Adipocyte (in vitro differentiated cells): ENCODE measurements at regions not wholly inside any gene's neighbourhood (a gene's known extent, or its start where the extent isn't known, plus 50 kb on each side); places are given as distances from the start of the nearest gene placed in this dataset.
"Not testable (repeated sequence)": the region's sequence is repeated elsewhere in the genome, so short reads cannot be mapped to it uniquely, and the experiment has no call there.

Experiments
- DNase-seq: peaks from one replicate; pipeline ENCODE4 v3.0.0-alpha.2; 2015; ENCODE audit warnings: low read depth
- H3K27me3 ChIP-seq: replicated peaks from 2 replicates; pipeline ENCODE4 v1.7.0; 2013; ENCODE audit warnings: mild to moderate bottlenecking, low read length, moderate library complexity; ENCODE audit not compliant: control insufficient read depth, insufficient read depth
- H3K36me3 ChIP-seq: 2 replicates; pipeline ENCODE4 v1.7.0; 2013; ENCODE audit warnings: low read length, mild to moderate bottlenecking, moderate library complexity; ENCODE audit not compliant: control insufficient read depth, insufficient read depth, severe bottlenecking
- H3K4me1 ChIP-seq: 2 replicates; pipeline ENCODE4 v1.7.0; 2013; ENCODE audit warnings: mild to moderate bottlenecking, low read length, moderate library complexity; ENCODE audit not compliant: control insufficient read depth, insufficient read depth
- H3K4me3 ChIP-seq: 2 replicates; pipeline ENCODE4 v1.7.0; 2013; ENCODE audit warnings: mild to moderate bottlenecking, low read length, moderate library complexity
- H3K9ac ChIP-seq: 2 replicates; pipeline ENCODE4 v1.7.0; 2013; ENCODE audit warnings: mild to moderate bottlenecking, low read length, moderate library complexity
- H3K9me3 ChIP-seq: 2 replicates; pipeline ENCODE4 v1.7.0; 2013; ENCODE audit warnings: mild to moderate bottlenecking, low read length, moderate library complexity; ENCODE audit not compliant: control insufficient read depth

- H3K9ac ChIP-seq = no peak overlapping the region
- DNase-seq = no peak
- H3K4me1 ChIP-seq = no peaks in the 10 kb centered on the region
- H3K4me3 ChIP-seq = no peak overlapping the region
- no peaks in the 10 kb centered on the region for H3K9me3 ChIP-seq
- peaks cover 54% of the 10 kb centered on the region for H3K36me3 ChIP-seq
- no peaks in the 10 kb centered on the region for H3K27me3 ChIP-seq
Measured at GRCh38 chr19:5245631-5246553, 94.7 kb downstream of the PTPRS start.

GRCh38 chr19:5244351-5244750 lies 96.3 kb downstream of the PTPRS start:
- Histone ChIP-seq H3K27me3 (no peaks in the 10 kb centered on the region), H3K36me3 (peaks cover 46% of the 10 kb centered on the region), H3K9ac (no peak overlapping the region), H3K4me1 (no peaks in the 10 kb centered on the region), H3K4me3 (no peak overlapping the region), H3K9me3 (no peaks in the 10 kb centered on the region)
- DNase-seq = no peak

DNA sequence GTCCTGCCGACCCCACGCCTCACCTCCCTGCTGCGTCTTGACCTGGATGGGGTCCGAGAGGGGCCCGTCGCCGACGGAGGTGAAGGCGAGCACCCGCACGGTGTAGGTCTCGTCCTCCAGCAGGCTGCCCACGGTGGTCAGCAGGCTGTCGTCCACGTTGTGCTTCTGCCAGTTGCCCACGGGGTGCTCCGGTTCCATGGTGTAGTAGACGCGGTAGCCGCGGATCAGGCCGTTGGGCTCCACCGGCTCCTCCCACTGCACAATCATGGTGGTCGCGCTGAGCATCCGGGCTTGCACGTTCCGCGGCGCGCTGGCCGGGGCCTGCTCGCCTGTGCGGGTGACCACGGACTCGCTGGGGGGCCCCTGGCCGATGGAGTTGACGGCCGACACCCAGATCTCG lies 96.7 kb downstream of the PTPRS start:
- no peak for DNase-seq
- no peaks in the 10 kb centered on the region for H3K27me3 ChIP-seq
- H3K36me3 ChIP-seq = peaks cover 49% of the 10 kb centered on the region
- H3K4me3 ChIP-seq = no peak overlapping the region
- no peaks in the 10 kb centered on the region for H3K9me3 ChIP-seq
- H3K9ac ChIP-seq = no peak overlapping the region
- H3K4me1 ChIP-seq = no peaks in the 10 kb centered on the region

DNA sequence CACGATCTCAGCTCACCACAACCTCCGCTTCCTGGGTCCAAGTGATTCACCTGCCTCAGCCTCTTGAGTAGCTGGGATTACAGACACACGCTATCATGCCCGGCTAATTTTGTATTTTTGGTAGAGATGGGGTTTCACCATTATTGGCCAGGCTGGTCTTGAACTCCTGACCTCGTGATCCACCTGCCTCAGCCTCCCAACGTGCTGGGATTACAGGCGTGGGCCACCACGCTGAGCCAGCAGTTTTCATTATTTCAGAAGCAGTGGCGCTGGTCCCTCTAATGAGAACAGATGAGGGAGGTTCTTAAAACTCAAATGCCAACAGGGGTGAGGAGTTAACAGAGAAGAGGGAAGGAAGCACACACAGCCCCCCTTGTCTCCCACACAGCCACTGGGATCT lies 98.7 kb downstream of the PTPRS start:
- H3K27me3 ChIP-seq, H3K4me3 ChIP-seq, H3K9ac ChIP-seq, H3K9me3 ChIP-seq, H3K4me1 ChIP-seq, DNase-seq: not testable (repeated sequence)
- H3K36me3 ChIP-seq = peaks cover 49% of the 10 kb centered on the region

GRCh38 chr19:5240011-5240410 lies 100.6 kb downstream of the PTPRS start:
- H3K27me3 ChIP-seq = no peaks in the 10 kb centered on the region
- H3K9ac ChIP-seq = no peak overlapping the region
- no peak overlapping the region for H3K4me3 ChIP-seq
- H3K4me1 ChIP-seq = no peaks in the 10 kb centered on the region
- no peak for DNase-seq
- no peaks in the 10 kb centered on the region for H3K9me3 ChIP-seq
- H3K36me3 ChIP-seq = peaks cover 45% of the 10 kb centered on the region

DNA sequence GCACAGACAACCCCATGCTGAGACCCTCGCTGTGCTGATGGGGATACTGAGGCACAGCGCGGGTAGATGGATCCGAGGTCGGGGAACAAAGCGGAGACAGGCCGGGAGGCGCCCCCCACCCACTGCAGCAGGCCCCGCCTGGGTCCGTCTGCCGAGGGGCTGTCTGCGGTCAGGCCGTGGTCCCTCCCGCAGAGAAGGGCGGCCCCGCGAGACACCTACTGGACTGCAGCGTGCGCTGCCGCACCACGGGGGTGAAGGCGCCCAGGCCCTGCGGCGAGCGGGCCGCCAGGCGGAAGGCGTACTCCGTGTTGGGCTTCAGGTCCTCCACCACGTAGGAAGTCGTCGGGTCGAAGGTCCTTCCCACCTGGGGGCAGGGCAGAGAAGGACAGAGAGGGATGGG lies 101.9 kb downstream of the PTPRS start:
- Histone ChIP-seq H3K4me3 (no peak overlapping the region), H3K9ac (no peak overlapping the region), H3K4me1 (no peaks in the 10 kb centered on the region), H3K36me3 (peaks cover 38% of the 10 kb centered on the region), H3K9me3 (no peaks in the 10 kb centered on the region), H3K27me3 (no peaks in the 10 kb centered on the region)
- DNase-seq = no peak

DNA sequence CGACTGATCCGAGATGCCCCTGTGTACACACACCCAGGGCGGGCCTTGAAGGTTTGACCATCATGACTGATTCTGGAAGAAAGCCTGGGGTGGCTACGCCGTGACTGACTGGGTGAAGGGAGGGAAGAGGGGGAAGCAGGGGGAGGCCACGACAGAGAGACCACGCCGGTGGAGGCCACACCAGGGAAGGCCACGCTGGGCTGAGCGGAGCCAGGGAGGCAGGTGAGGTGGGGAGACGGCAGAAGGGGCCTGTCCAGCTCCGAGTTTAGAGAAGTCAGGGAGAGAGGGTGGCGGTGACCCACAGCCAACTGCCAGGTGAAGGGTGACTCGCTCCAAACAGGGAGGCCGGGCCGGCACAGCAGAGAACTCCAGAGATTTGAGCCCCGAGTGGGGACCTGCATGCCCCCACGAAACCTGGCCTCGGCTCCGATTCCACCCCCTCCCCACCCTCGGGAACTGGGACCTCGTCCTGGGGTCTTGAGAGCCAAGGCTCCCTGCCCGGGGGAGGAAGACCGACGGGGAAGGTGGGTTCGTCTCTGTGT lies 102.6 kb downstream of the PTPRS start:
- Histone ChIP-seq H3K27me3 (no peaks in the 10 kb centered on the region), H3K4me1 (no peaks in the 10 kb centered on the region), H3K9ac (no peak overlapping the region), H3K36me3 (peaks cover 36% of the 10 kb centered on the region), H3K4me3 (no peak overlapping the region), H3K9me3 (no peaks in the 10 kb centered on the region)
- no peak for DNase-seq

- Histone ChIP-seq H3K9ac (no peak overlapping the region), H3K9me3 (no peaks in the 10 kb centered on the region), H3K4me1 (no peaks in the 10 kb centered on the region), H3K4me3 (no peak overlapping the region), H3K27me3 (no peaks in the 10 kb centered on the region), H3K36me3 (peaks cover 32% of the 10 kb centered on the region)
- DNase-seq = no peak
Measured at GRCh38 chr19:5237190-5237780, 103.3 kb downstream of the PTPRS start.

DNA sequence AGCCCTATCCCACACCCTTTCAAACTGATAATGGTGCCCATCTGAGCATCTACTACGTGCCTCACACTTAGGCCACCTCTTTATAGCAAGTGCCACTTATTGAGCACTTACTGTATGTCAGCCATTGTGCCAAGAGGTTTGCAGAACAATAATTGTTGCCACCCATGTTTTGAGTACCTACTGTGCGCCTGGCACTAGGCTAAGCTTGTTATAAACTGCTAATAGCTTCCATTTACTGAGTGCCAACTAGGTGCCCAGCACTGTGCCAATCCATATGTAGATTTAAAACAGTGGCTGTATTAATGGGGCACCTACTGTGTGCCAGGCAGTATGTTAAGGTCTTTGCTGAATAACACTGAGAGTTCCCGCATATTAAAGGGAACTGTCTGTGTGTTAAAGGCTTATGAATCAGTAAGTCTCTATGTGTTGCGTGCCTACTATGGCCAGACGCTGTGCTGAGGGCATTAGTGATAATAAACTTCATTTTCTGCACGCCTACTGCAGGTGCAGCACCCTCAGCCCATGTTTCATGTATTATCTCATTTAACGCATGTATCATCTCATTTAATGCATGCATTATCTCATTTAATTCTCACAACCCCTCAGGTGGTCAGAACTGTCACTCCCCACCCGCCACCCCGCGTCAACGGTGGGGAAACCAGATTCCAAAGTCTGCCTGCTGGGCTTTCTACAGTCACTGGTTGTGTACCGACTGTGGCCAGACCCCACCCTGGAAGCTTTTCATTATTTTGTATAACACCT lies 105.0 kb downstream of the PTPRS start:
- no peak overlapping the region for H3K9ac ChIP-seq
- H3K27me3 ChIP-seq = no peaks in the 10 kb centered on the region
- no peaks in the 10 kb centered on the region for H3K9me3 ChIP-seq
- DNase-seq = no peak
- H3K4me3 ChIP-seq = no peak overlapping the region
- H3K4me1 ChIP-seq = no peaks in the 10 kb centered on the region
- peaks cover 27% of the 10 kb centered on the region for H3K36me3 ChIP-seq

GRCh38 chr19:5234412-5234811 lies 106.2 kb downstream of the PTPRS start:
- Histone ChIP-seq H3K4me1 (no peaks in the 10 kb centered on the region), H3K36me3 (peaks cover 32% of the 10 kb centered on the region), H3K4me3 (no peak overlapping the region), H3K9me3 (no peaks in the 10 kb centered on the region), H3K27me3 (no peaks in the 10 kb centered on the region), H3K9ac (no peak overlapping the region)
- no peak for DNase-seq
